Thoracic aorta (tissue), 2 donors: ENCODE measurements at regions not wholly inside any gene's neighbourhood (a gene's known extent, or its start where the extent isn't known, plus 50 kb on each side); places are given as distances from the start of the nearest gene placed in this dataset.
A peak's percentile ranks its signal among the peaks of the same experiment; 100 is the strongest.

Source experiments
- ATAC-seq: fragments of 150-250 bp; one replicate; pipeline ENCODE4 v1.8.0; 2017; ENCODE audit warnings: low read depth; ENCODE audit not compliant: insufficient number of reproducible peaks, low FRiP score
- DNase-seq: peaks from one replicate; pipeline ENCODE4 v3.0.0-alpha.2; 2020; ENCODE audit warnings: low spot score
- H3K27ac ChIP-seq, 2 donors: fragments of 200-600 bp; sonication (generic); 1 replicate in 1 of 2; 2 replicates in 1 of 2; pipeline ENCODE4 v1.5.1; 2016; ENCODE audit warnings: mild to moderate bottlenecking in 2 of 2, moderate library complexity in 2 of 2
- H3K27me3 ChIP-seq: fragments of 200-600 bp; sonication (generic); replicated peaks from 2 replicates; pipeline ENCODE4 v1.6.0; 2016; ENCODE audit warnings: mild to moderate bottlenecking; ENCODE audit not compliant: insufficient read depth
- H3K36me3 ChIP-seq: fragments of 200-600 bp; sonication (generic); one replicate; pipeline ENCODE4 v1.5.1; 2016
- H3K4me1 ChIP-seq, 2 donors: fragments of 200-600 bp; sonication (generic); 1 replicate in 1 of 2; 2 replicates in 1 of 2; pipeline versions ENCODE4 v1.5.1 to v1.6.0; 2016; ENCODE audit warnings: low read depth in 2 of 2, mild to moderate bottlenecking in 1 of 2; ENCODE audit not compliant: control insufficient read depth in 1 of 2
- H3K4me3 ChIP-seq: fragments of 200-600 bp; sonication (generic); 2 replicates; pipeline ENCODE4 v1.5.1; 2016; ENCODE audit warnings: mild to moderate bottlenecking
- H3K9me3 ChIP-seq: fragments of 200-600 bp; sonication (generic); 2 replicates; pipeline ENCODE4 v1.5.1; 2016
- TF ChIP-seq, protein P1 (sequence below): fragments of 200-600 bp; sonication (generic); IDR thresholded peaks from one replicate; pipeline ENCODE4 v1.5.1; 2019; ENCODE audit warnings: antibody characterized with exemption

GRCh38 chr13:60645676-60646075, 248.7 kb downstream of the TDRD3 start:
- TF ChIP-seq, protein P1, sequence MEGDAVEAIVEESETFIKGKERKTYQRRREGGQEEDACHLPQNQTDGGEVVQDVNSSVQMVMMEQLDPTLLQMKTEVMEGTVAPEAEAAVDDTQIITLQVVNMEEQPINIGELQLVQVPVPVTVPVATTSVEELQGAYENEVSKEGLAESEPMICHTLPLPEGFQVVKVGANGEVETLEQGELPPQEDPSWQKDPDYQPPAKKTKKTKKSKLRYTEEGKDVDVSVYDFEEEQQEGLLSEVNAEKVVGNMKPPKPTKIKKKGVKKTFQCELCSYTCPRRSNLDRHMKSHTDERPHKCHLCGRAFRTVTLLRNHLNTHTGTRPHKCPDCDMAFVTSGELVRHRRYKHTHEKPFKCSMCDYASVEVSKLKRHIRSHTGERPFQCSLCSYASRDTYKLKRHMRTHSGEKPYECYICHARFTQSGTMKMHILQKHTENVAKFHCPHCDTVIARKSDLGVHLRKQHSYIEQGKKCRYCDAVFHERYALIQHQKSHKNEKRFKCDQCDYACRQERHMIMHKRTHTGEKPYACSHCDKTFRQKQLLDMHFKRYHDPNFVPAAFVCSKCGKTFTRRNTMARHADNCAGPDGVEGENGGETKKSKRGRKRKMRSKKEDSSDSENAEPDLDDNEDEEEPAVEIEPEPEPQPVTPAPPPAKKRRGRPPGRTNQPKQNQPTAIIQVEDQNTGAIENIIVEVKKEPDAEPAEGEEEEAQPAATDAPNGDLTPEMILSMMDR, result no peak
- Histone ChIP-seq H3K36me3 (no peaks in the 10 kb centered on the region), H3K9me3 (no peaks in the 10 kb centered on the region), H3K4me3 (no peak overlapping the region), H3K4me1 (no peaks in the 10 kb centered on the region), H3K27me3 (no peaks in the 10 kb centered on the region), H3K27ac (no peak overlapping the region)
- ATAC-seq (no peak), DNase-seq (no peak)

GRCh38 chr13:60642552-60642951, 245.5 kb downstream of the TDRD3 start:
- H3K36me3 ChIP-seq, result no peaks in the 10 kb centered on the region
- no peaks in the 10 kb centered on the region for H3K4me1 ChIP-seq
- TF ChIP-seq, protein P1, result no peak
- H3K27ac ChIP-seq, result no peak overlapping the region
- H3K4me3 ChIP-seq, result no peak overlapping the region
- no peak for ATAC-seq
- H3K9me3 ChIP-seq, result no peaks in the 10 kb centered on the region
- no peak for DNase-seq
- no peaks in the 10 kb centered on the region for H3K27me3 ChIP-seq

GRCh38 chr13:60629158-60629557, 232.1 kb downstream of the TDRD3 start:
- Histone ChIP-seq H3K36me3 (no peaks in the 10 kb centered on the region), H3K27me3 (no peaks in the 10 kb centered on the region), H3K27ac (no peak overlapping the region), H3K4me3 (no peak overlapping the region), H3K9me3 (no peaks in the 10 kb centered on the region), H3K4me1 (no peaks in the 10 kb centered on the region)
- TF ChIP-seq, protein P1, result no peak
- no peak for ATAC-seq
- no peak for DNase-seq

DNA sequence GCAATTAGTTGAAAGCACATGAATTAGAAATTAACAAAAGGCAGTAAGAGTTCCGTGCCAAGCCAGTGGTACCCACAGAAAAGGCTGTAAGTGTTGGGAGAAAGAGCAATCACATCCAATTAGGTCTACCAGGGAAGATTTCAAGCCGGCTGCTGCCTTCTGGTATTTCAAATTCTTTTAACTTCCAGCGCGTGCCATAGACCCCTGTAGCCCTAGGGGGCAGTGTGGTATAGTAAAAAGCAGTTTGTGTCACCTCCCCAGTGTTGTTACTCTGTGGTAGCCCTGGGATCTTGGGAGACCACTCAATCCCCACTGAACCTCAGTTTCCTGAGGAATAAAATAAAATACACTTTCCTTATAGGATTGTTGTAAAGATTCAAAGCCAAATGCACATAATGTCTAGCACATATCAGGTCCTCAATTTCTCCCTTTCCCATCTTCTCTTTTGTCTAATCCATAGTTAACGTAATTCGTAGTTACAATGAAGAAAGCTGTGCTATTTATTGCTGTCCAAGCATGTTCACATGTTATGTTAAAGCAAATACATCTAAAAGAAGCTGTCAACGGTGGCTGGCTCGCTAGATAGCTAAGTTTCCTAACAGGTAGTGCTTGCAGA, 230.2 kb downstream of the TDRD3 start:
- no peak for ATAC-seq
- Histone ChIP-seq H3K27ac (no peak overlapping the region), H3K36me3 (no peaks in the 10 kb centered on the region), H3K27me3 (no peaks in the 10 kb centered on the region), H3K4me3 (no peak overlapping the region), H3K9me3 (no peaks in the 10 kb centered on the region), H3K4me1 (no peaks in the 10 kb centered on the region)
- TF ChIP-seq, protein P1, result peak; percentile 41
- DNase-seq, result no peak
